Stimulated activated CD4-positive, alpha-beta T cell treated with anti-CD3 and anti-CD28 coated beads, Interleukin-12 subunit alpha, Interleukin-12 subunit beta, amount 100 ng/mL, for 24 hours (primary cell): ENCODE measurements at regions not wholly inside any gene's neighbourhood (a gene's known extent, or its start where the extent isn't known, plus 50 kb on each side); places are given as distances from the start of the nearest gene placed in this dataset.

Source experiments
- DNase-seq, 2 experiments: peaks; one replicate each; pipeline ENCODE4 v3.0.0-alpha.2; 2020; ENCODE audit warnings: low read depth in 2 of 2

DNA sequence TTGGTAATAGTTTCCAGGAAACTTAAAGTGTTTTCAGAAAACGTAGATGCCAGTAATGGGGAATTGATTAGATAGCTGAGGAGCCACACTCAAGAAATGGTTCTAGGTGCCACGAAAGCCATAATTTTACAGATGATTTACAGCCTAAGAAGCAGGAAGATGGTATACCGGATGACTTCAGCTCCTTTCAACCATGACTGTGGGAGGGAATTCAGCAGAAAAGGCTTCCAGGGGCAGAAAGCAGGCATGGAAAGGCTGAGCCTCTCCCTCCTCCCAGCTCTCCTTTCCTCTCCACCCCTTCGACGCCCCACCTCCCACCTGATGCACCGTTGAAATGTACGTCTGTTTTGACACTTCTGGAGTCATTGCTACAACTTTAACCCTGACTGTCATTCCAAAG is 68.6 kb upstream of the SMIM21 start:
- DNase-seq, result no peak

DNA sequence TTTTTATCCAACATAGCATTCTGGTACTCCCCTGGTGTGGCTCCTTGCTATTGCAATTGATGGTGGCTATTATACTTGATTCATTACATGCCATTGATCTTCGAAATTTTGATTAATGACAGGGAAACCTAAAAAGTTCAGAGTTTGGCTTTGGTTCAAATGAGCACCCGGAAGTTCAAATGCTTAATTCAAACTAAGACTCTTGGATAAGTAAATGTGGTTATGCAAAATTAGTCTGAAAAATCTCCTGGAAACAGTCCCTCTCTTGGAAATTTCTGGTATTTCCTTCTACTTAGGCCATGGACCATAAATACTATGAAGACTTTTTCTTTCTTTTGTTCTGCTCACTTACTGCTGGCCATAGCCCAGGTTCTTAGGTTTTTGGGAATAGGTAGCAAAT is 65.3 kb upstream of the SMIM21 start:
- no peak for DNase-seq

DNA sequence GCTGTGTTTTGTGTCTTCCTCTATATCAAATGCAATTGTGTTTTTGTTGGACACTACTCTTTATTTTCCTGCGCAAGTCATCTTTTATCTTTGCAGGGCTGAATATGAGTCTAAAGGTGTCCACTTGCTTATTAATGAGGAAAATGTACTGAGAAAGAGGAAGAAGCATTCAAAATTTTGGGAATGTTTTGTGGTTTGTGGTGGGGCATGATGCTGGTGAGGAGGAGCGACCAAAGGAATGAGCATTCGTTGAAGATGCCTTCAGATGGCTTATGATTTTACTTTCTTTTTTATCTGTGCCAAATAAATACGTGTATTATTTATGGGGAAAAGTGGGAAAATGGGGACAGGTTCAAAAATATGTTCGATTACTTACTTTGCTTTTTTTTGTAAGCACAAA is 63.9 kb upstream of the SMIM21 start:
- DNase-seq, result no peak

DNA sequence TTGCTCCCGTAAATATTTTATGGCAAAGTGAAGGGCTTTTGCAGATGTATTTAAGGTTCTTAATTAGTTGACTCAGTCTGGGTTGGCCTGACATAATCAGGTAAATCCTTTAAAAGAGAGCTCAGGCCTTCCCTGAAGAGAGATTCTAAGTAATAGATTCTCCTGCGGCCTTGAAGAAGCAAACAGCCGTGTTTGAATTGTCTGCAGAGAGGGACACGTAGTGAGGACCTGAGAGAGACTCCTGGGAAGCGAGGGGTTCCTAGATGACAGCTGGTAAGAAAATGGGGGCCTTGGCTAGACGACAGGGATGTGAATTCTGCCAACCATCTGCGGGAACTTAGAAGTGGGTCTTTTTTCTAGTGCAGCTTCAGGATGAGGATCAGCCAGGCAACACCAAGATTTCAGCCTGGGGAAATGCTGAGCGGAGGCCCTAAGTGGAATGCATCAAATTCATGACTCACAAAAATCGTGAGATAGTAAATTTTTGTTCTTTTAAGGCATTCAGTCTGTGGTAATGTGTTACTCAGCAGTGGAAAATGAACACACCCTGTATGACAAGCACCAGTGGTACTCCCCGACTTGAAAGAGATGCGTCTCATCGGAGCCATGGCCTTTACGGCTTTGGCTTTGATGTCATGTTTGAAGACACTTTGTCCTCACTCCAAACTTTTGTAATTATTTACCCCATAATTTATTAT is 62.1 kb upstream of the SMIM21 start:
- no peak for DNase-seq

DNA sequence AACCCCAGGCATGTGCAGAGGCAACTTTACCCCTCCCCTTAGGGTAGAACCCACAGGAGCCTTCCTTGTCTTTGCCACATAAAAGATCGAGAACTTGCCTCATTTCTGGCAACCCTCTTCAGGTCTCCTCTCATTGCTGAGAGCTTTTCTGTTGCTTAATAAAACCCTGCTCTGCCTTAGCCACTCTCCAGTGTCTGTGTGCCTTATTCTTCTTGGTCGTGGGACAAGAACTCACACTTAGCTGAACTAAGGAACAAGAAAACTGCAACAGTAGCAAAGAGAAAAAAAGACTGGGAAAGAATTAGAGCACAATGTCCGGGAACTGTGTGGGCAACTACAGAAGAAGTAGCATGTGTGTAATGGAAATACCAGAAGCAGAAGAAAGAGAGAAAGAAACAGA is 56.2 kb upstream of the SMIM21 start:
- DNase-seq, result no peak

DNA sequence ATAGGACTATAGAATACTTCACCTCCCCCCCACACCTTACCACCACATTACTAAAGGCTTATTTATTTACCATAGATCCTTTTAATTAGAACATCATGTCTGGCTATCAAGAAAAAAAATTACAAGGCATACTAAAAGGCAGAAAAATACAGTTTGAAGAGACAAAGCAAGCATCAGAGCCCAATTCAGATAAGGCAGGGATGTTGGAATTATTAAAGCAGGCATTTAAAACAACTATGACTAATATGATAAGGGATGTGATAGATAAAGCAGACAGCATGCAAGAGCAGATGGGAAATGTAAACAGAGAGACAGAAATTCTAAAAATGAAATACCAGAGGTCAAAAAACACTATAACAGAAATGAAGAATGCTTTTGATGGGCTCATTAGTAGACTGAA is 55.4 kb upstream of the SMIM21 start:
- no peak for DNase-seq

DNA sequence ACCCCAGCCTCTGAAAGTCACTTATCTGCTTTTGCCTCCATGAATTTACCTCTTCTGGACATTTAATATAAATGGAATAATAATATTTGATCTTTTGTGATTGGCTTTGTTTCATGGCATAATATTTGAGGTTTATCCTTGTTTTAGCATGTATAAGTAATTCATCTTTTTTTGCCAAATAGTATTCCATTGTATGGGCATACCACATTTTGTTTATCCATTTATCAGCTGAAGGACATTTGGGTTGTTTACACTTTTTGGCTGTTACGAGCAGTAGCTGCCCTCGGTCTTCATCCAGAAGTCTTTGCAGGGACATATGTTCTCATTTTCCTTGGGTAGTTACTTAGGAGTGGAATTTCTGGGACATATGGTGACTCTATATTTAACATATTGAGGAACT is 53.0 kb upstream of the SMIM21 start:
- no peak for DNase-seq

DNA sequence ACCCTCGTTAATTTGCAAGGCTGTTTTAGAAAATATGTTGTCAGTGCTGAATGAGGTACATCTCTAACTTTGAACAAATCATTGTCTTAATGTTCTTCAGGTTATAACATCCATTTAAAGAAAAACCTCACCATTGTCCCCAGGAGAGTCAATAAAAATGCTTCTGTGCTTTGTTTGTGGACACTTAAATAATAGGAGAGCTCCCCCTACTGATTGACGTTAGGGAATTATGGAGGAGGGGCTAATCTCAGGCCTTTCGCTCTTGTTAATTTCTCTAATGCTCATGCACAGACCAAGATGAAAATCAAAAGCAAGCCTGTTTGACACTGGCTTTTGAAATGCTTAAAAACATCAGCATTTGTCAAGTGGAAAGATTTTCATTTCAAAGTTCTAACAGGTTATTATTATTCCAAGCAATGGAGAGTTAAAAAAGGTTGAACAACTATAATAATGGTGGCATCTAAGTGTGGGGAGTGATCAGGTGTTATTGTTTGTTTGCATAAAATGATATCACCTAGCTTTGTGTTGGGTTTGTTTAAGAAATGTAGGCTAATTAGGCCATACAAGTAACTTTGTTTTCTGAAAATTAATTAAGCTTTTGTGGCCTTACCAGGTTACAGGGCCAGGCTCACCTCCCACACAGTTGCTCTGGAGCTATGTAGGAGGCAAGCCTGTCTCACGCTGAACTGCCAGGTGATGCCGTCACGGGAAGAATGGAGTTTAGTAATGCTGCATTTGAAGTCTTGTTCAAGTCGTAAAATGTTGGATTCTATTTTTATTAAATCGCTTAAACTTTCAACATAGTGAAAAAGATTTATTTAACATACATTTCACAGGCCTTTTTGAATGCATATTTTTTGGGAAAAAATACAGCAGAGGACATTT is 51.7 kb upstream of the SMIM21 start:
- DNase-seq, result no peak

DNA sequence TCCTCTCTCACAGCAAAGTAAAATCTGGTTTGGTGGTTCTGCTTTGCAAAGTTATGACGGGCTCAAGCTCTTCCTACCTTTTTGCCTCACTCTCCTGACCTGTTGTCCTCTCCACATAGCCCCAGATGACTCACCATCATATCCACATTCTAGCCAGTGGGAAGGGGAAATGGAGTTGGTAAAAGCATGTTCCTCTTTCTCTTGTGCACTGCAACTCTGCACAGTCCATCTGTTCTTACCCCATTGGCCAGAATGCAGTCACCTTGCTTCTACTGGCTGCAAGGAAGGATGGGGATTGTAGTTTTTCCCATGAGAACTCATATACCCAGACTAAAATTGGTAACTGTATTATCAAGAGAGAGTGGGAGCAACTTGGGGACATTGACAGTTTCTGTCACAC is 50.4 kb upstream of the SMIM21 start:
- no peak for DNase-seq
